ENCODE measurements at regions not wholly inside any gene's neighbourhood (a gene's known extent, or its start where the extent isn't known, plus 50 kb on each side); places are given as distances from the start of the nearest gene placed in this dataset.

- TF ChIP-seq CTCF (IDR thresholded peaks at IDR 0.05): no peak
- TF ChIP-seq POLR2A (IDR thresholded peaks at IDR 0.05): no peak
Measured at GRCh38 chr15:97849183-97849582, 111.3 kb upstream of the ARRDC4 start.
